HEK293 (cell line): ENCODE measurements at regions not wholly inside any gene's neighbourhood (a gene's known extent, or its start where the extent isn't known, plus 50 kb on each side); places are given as distances from the start of the nearest gene placed in this dataset.

Source experiments
- KLF10 ChIP-seq: fragments of 450-650 bp; IDR thresholded peaks from 2 replicates; pipeline ENCODE4 v1.5.1; 2018; ENCODE audit warnings: missing biosample characterization, mild to moderate bottlenecking, missing genetic modification characterization
- MZF1 ChIP-seq: fragments of 450-650 bp; formaldehyde crosslinking; IDR thresholded peaks from 2 replicates; pipeline ENCODE4 v1.5.1; 2017; ENCODE audit warnings: missing biosample characterization, missing genetic modification characterization, borderline replicate concordance
- TF ChIP-seq, protein P1 (sequence below): fragments of 450-650 bp; formaldehyde crosslinking; IDR thresholded peaks from 2 replicates; pipeline ENCODE4 v1.5.1; 2016; ENCODE audit warnings: missing biosample characterization, missing genetic modification characterization
- TF ChIP-seq, protein P2 (sequence below): fragments of 450-650 bp; formaldehyde crosslinking; IDR thresholded peaks from 2 replicates; pipeline ENCODE4 v1.5.1; 2017; ENCODE audit warnings: missing biosample characterization, missing genetic modification characterization

DNA sequence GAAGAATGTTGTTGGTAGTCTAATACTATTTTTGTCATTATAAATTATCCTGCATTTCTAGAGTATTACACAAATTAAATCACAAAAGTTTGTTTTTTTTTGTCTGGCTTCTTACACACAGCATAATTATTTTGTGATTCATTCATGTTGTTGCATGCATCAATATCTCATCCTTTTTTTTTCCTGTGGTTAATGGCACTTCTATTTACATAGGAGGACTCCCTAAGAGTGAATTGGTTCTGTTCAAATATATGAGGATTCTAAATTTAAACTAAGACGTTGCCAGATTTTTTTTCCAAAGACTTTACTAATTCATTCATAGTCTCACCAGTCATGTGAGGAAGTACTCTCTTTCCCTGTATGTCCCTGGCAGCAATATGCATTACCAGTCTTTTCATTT is 303.3 kb downstream of the GPR37 start:
- TF ChIP-seq MZF1 (tag by site-specific recombination) = no peak
- TF ChIP-seq, protein P1, sequence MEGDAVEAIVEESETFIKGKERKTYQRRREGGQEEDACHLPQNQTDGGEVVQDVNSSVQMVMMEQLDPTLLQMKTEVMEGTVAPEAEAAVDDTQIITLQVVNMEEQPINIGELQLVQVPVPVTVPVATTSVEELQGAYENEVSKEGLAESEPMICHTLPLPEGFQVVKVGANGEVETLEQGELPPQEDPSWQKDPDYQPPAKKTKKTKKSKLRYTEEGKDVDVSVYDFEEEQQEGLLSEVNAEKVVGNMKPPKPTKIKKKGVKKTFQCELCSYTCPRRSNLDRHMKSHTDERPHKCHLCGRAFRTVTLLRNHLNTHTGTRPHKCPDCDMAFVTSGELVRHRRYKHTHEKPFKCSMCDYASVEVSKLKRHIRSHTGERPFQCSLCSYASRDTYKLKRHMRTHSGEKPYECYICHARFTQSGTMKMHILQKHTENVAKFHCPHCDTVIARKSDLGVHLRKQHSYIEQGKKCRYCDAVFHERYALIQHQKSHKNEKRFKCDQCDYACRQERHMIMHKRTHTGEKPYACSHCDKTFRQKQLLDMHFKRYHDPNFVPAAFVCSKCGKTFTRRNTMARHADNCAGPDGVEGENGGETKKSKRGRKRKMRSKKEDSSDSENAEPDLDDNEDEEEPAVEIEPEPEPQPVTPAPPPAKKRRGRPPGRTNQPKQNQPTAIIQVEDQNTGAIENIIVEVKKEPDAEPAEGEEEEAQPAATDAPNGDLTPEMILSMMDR (tag by site-specific recombination) = no peak
- TF ChIP-seq KLF10 (tag by site-specific recombination) = no peak
- TF ChIP-seq, protein P2, sequence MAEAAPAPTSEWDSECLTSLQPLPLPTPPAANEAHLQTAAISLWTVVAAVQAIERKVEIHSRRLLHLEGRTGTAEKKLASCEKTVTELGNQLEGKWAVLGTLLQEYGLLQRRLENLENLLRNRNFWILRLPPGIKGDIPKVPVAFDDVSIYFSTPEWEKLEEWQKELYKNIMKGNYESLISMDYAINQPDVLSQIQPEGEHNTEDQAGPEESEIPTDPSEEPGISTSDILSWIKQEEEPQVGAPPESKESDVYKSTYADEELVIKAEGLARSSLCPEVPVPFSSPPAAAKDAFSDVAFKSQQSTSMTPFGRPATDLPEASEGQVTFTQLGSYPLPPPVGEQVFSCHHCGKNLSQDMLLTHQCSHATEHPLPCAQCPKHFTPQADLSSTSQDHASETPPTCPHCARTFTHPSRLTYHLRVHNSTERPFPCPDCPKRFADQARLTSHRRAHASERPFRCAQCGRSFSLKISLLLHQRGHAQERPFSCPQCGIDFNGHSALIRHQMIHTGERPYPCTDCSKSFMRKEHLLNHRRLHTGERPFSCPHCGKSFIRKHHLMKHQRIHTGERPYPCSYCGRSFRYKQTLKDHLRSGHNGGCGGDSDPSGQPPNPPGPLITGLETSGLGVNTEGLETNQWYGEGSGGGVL = no peak
